ENCODE measurements at regions not wholly inside any gene's neighbourhood (a gene's known extent, or its start where the extent isn't known, plus 50 kb on each side); places are given as distances from the start of the nearest gene placed in this dataset.

DNA sequence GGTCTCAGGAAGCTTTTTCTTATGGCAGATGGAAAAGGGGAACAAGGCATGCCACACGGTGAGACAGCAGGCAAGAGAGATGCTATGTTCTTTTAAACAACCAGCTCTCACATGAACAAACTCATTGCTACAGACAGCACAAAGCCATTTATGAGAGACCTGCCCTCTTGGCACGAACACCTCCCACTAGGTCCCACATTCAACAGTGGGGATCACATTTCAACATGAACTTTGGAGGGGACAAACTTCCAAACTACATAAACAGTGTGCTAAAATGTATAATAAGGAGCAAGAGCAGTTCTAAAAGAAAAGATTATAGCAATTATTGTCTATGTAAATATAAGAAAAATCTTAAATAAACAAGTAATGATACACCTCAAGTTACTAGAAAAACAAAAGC is 391.8 kb upstream of the CPXCR1 start:
- TF ChIP-seq, protein P1, sequence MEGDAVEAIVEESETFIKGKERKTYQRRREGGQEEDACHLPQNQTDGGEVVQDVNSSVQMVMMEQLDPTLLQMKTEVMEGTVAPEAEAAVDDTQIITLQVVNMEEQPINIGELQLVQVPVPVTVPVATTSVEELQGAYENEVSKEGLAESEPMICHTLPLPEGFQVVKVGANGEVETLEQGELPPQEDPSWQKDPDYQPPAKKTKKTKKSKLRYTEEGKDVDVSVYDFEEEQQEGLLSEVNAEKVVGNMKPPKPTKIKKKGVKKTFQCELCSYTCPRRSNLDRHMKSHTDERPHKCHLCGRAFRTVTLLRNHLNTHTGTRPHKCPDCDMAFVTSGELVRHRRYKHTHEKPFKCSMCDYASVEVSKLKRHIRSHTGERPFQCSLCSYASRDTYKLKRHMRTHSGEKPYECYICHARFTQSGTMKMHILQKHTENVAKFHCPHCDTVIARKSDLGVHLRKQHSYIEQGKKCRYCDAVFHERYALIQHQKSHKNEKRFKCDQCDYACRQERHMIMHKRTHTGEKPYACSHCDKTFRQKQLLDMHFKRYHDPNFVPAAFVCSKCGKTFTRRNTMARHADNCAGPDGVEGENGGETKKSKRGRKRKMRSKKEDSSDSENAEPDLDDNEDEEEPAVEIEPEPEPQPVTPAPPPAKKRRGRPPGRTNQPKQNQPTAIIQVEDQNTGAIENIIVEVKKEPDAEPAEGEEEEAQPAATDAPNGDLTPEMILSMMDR (IDR thresholded peaks at IDR 0.05) = no peak
- TF ChIP-seq MAX (CRISPR knock-in tag; IDR thresholded peaks at IDR 0.05) (no peak), CBFB (CRISPR knock-in tag; IDR thresholded peaks at IDR 0.05; ENCODE audit: low read depth) (no peak), NR2C2 (CRISPR knock-in tag; IDR thresholded peaks at IDR 0.05) (no peak), TEAD4 (CRISPR knock-in tag; IDR thresholded peaks at IDR 0.05) (no peak), ELF4 (CRISPR knock-in tag; IDR thresholded peaks at IDR 0.05; ENCODE audit: low read depth) (no peak), NFYB (CRISPR knock-in tag; conservative IDR thresholded peaks at IDR 0.05; ENCODE audit: low read depth) (no peak)
- TF ChIP-seq, protein P2, sequence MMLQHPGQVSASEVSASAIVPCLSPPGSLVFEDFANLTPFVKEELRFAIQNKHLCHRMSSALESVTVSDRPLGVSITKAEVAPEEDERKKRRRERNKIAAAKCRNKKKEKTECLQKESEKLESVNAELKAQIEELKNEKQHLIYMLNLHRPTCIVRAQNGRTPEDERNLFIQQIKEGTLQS (CRISPR knock-in tag; conservative IDR thresholded peaks at IDR 0.05) = no peak

Measured in WTC11 (cell line).